Mesenchymal stem cell (in vitro differentiated cells and primary cell): ENCODE measurements at regions not wholly inside any gene's neighbourhood (a gene's known extent, or its start where the extent isn't known, plus 50 kb on each side); places are given as distances from the start of the nearest gene placed in this dataset.
"Not testable (repeated sequence)": the region's sequence is repeated elsewhere in the genome, so short reads cannot be mapped to it uniquely, and the experiment has no call there.

Experiments
- DNase-seq: peaks from one replicate; pipeline ENCODE4 v3.0.0-alpha.2; 2013
- H2AFZ ChIP-seq: one replicate; pipeline ENCODE4 v1.6.1; 2013; ENCODE audit warnings: low read depth, mild to moderate bottlenecking, control low read depth, inconsistent platforms, low read length, moderate library complexity
- H2AK5ac ChIP-seq: 2 replicates; pipeline ENCODE4 v1.6.1; 2013; ENCODE audit warnings: low read length, moderate library complexity, mild to moderate bottlenecking, inconsistent platforms; ENCODE audit not compliant: severe bottlenecking
- H2BK120ac ChIP-seq: one replicate; pipeline ENCODE4 v1.6.1; 2013; ENCODE audit warnings: low read depth, mild to moderate bottlenecking, inconsistent platforms, low read length, moderate library complexity
- H2BK12ac ChIP-seq, 2 experiments: one replicate each; pipeline ENCODE4 v1.6.1; 2013; ENCODE audit warnings: inconsistent platforms in 2 of 2, low read length in 2 of 2, mild to moderate bottlenecking in 2 of 2, moderate library complexity in 2 of 2, control low read depth in 1 of 2
- H2BK15ac ChIP-seq: one replicate; pipeline ENCODE4 v1.6.1; 2013; ENCODE audit warnings: mild to moderate bottlenecking, low read depth, inconsistent platforms; ENCODE audit not compliant: poor library complexity, severe bottlenecking
- H2BK5ac ChIP-seq: 2 replicates; pipeline ENCODE4 v1.6.1; 2013; ENCODE audit warnings: low read depth, mild to moderate bottlenecking, low read length, control low read depth, inconsistent platforms; ENCODE audit not compliant: poor library complexity, severe bottlenecking
- H3K14ac ChIP-seq, 2 experiments: one replicate each; pipeline ENCODE4 v1.6.1; 2013; ENCODE audit warnings: inconsistent platforms in 2 of 2, low read length in 2 of 2, control low read depth in 1 of 2, mild to moderate bottlenecking in 1 of 2, moderate library complexity in 1 of 2
- H3K18ac ChIP-seq, 2 experiments: one replicate each; pipeline ENCODE4 v1.6.1; 2013; ENCODE audit warnings: inconsistent platforms in 2 of 2, low read length in 2 of 2, control low read depth in 1 of 2, low read depth in 1 of 2, mild to moderate bottlenecking in 1 of 2
- H3K23ac ChIP-seq, 2 experiments: one replicate each; pipeline ENCODE4 v1.6.1; 2013; ENCODE audit warnings: inconsistent platforms in 2 of 2, low read length in 2 of 2, mild to moderate bottlenecking in 2 of 2, moderate library complexity in 2 of 2, control low read depth in 1 of 2
- H3K27ac ChIP-seq: 2 replicates; pipeline ENCODE4 v1.5.1; 2013; ENCODE audit warnings: mild to moderate bottlenecking, moderate library complexity, low read length, control low read depth, inconsistent platforms; ENCODE audit not compliant: poor library complexity, severe bottlenecking
- H3K27me3 ChIP-seq, 2 experiments: 2 replicates each; pipeline versions ENCODE4 v1.6.1 to v1.7.0; 2013; ENCODE audit warnings: low read length in 2 of 2, mild to moderate bottlenecking in 2 of 2, moderate library complexity in 2 of 2, control low read depth in 1 of 2, inconsistent platforms in 1 of 2; ENCODE audit not compliant: control insufficient read depth in 1 of 2, insufficient read depth in 1 of 2
- H3K36me3 ChIP-seq, 2 experiments: 2 replicates each; pipeline versions ENCODE4 v1.6.1 to v1.7.0; 2013; ENCODE audit warnings: low read length in 2 of 2, control low read depth in 1 of 2, inconsistent platforms in 1 of 2, low read depth in 1 of 2, mild to moderate bottlenecking in 1 of 2; ENCODE audit not compliant: insufficient read depth in 2 of 2, control insufficient read depth in 1 of 2
- H3K4ac ChIP-seq, 2 experiments: one replicate each; pipeline ENCODE4 v1.6.1; 2013; ENCODE audit warnings: inconsistent platforms in 2 of 2, low read length in 2 of 2, mild to moderate bottlenecking in 2 of 2, moderate library complexity in 2 of 2, control low read depth in 1 of 2, low read depth in 1 of 2
- H3K4me1 ChIP-seq: 2 replicates; pipeline ENCODE4 v1.6.1; 2013; ENCODE audit warnings: low read depth, low read length, control low read depth; ENCODE audit not compliant: control insufficient read depth, insufficient read depth
- H3K4me2 ChIP-seq: 2 replicates; pipeline ENCODE4 v1.6.1; 2013; ENCODE audit warnings: low read length, mild to moderate bottlenecking, inconsistent platforms; ENCODE audit not compliant: poor library complexity, severe bottlenecking
- H3K4me3 ChIP-seq, 2 experiments: 2 replicates each; pipeline versions ENCODE4 v1.5.1 to v1.7.0; 2013; ENCODE audit warnings: low read length in 2 of 2, mild to moderate bottlenecking in 2 of 2, control low read depth in 1 of 2, low read depth in 1 of 2; ENCODE audit not compliant: insufficient read depth in 1 of 2
- H3K79me1 ChIP-seq: replicated peaks from 2 replicates; pipeline ENCODE4 v1.6.1; 2013; ENCODE audit warnings: mild to moderate bottlenecking, control low read depth, low read length, inconsistent platforms; ENCODE audit not compliant: poor library complexity, severe bottlenecking
- H3K9ac ChIP-seq: 2 replicates; pipeline ENCODE4 v1.7.0; 2013; ENCODE audit warnings: mild to moderate bottlenecking, low read length, moderate library complexity
- H3K9me3 ChIP-seq: 2 replicates; pipeline ENCODE4 v1.7.0; 2013; ENCODE audit warnings: mild to moderate bottlenecking, low read length; ENCODE audit not compliant: control insufficient read depth
- H4K8ac ChIP-seq: one replicate; pipeline ENCODE4 v1.6.1; 2013; ENCODE audit warnings: inconsistent platforms, mild to moderate bottlenecking, low read length, moderate library complexity
- H4K91ac ChIP-seq: one replicate; pipeline ENCODE4 v1.6.1; 2013; ENCODE audit warnings: mild to moderate bottlenecking, low read length, inconsistent platforms
- WGBS: methylation state at CpG from one replicate; pipeline ENCODE4 v1.1.7; 2013; ENCODE audit warnings: mixed read lengths; 5-methylcytosine and 5-hydroxymethylcytosine counted together

- H3K9ac ChIP-seq, result no peak overlapping the region
- no peak overlapping the region for H4K8ac ChIP-seq
- H2BK15ac ChIP-seq, result no peak overlapping the region
- no peak overlapping the region for H4K91ac ChIP-seq
- no peak overlapping the region for H2BK5ac ChIP-seq
- no peaks in the 10 kb centered on the region for H3K79me1 ChIP-seq
- H3K36me3 ChIP-seq, result no peaks in the 10 kb centered on the region
- no peak overlapping the region for H3K23ac ChIP-seq
- H3K14ac ChIP-seq, result no peak overlapping the region
- no peak overlapping the region for H3K4ac ChIP-seq
- no peak overlapping the region for H2BK120ac ChIP-seq
- no peak overlapping the region for H3K4me3 ChIP-seq
- no peak overlapping the region for H3K4me2 ChIP-seq
- H3K27ac ChIP-seq, result no peak overlapping the region
- H2AFZ ChIP-seq, result no peak overlapping the region
- no peaks in the 10 kb centered on the region for H3K9me3 ChIP-seq
- no peak overlapping the region for H3K18ac ChIP-seq
- DNase-seq, result no peak
- H3K27me3 ChIP-seq, result no peaks in the 10 kb centered on the region
- no peak overlapping the region for H2AK5ac ChIP-seq
- no peaks in the 10 kb centered on the region for H3K4me1 ChIP-seq
- 92% methylated on average over 3 of the region's 3 CpGs for WGBS
- no peak overlapping the region for H2BK12ac ChIP-seq
These were observed 410.3 kb downstream of the DTWD2 start for GRCh38 chr5:118578093-118578492.

- Histone ChIP-seq H3K4me2 (no peak overlapping the region), H2AK5ac (no peak overlapping the region), H3K27me3 (no peaks in the 10 kb centered on the region), H2BK120ac (no peak overlapping the region), H3K23ac (no peak overlapping the region), H2AFZ (no peak overlapping the region), H4K91ac (no peak overlapping the region), H4K8ac (no peak overlapping the region), H3K4me3 (no peak overlapping the region), H3K9ac (no peak overlapping the region), H3K4ac (no peak overlapping the region), H3K14ac (no peak overlapping the region), H2BK15ac (no peak overlapping the region), H3K36me3 (no peaks in the 10 kb centered on the region), H3K79me1 (no peaks in the 10 kb centered on the region), H2BK12ac (no peak overlapping the region), H3K18ac (no peak overlapping the region), H3K27ac (no peak overlapping the region), H3K4me1 (no peaks in the 10 kb centered on the region), H3K9me3 (no peaks in the 10 kb centered on the region), H2BK5ac (no peak overlapping the region)
- WGBS, result no CpG with 5 or more reads among the region's 1 CpG
- no peak for DNase-seq
These were observed 410.7 kb downstream of the DTWD2 start for GRCh38 chr5:118577621-118578020.

DNA sequence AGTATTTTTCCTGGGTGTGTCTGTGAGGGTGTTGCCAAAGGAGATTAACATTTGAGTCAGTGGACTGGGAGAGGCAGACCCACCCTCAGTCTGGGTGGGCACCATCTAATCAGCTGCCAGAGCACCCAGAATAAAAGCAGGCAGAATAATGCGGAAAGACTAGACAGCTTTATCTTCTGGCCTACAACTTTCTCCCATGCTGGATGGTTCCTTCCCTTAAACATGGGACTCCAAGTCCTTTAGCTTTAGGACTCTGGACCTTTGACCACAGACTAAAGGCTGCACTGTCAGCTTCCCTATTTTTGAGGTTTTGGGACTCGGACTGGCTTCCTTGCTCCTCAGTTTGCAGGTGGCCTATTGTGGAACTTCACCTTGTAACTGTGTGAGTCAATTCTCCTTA is 418.1 kb downstream of the DTWD2 start:
- H3K9me3 ChIP-seq, H2BK5ac ChIP-seq, H2BK120ac ChIP-seq, H3K4ac ChIP-seq, H4K8ac ChIP-seq, H2AFZ ChIP-seq, H3K36me3 ChIP-seq, H3K14ac ChIP-seq, H2BK15ac ChIP-seq, H3K4me3 ChIP-seq, H3K27me3 ChIP-seq, H3K9ac ChIP-seq, H2BK12ac ChIP-seq, H3K23ac ChIP-seq, H3K27ac ChIP-seq, DNase-seq, H3K79me1 ChIP-seq, H3K4me1 ChIP-seq, H3K18ac ChIP-seq, H3K4me2 ChIP-seq, H2AK5ac ChIP-seq, H4K91ac ChIP-seq: not testable (repeated sequence)
- 100% methylated on average over 2 of the region's 2 CpGs for WGBS

- H3K4me3 ChIP-seq, H2BK15ac ChIP-seq, H3K79me1 ChIP-seq, H2BK12ac ChIP-seq, H3K4ac ChIP-seq, H2BK120ac ChIP-seq, DNase-seq, H3K27ac ChIP-seq, H3K4me1 ChIP-seq, H2AK5ac ChIP-seq, H3K18ac ChIP-seq, H4K91ac ChIP-seq, H4K8ac ChIP-seq, H3K9me3 ChIP-seq, H3K23ac ChIP-seq, H3K14ac ChIP-seq, H2BK5ac ChIP-seq, H3K27me3 ChIP-seq, H3K9ac ChIP-seq, H3K36me3 ChIP-seq, H3K4me2 ChIP-seq, H2AFZ ChIP-seq: not testable (repeated sequence)
- WGBS, result 100% methylated on average over 1 of the region's 1 CpG
These were observed 418.8 kb downstream of the DTWD2 start for GRCh38 chr5:118569596-118569995.
